ENCODE measurements at regions not wholly inside any gene's neighbourhood (a gene's known extent, or its start where the extent isn't known, plus 50 kb on each side); places are given as distances from the start of the nearest gene placed in this dataset.

DNA sequence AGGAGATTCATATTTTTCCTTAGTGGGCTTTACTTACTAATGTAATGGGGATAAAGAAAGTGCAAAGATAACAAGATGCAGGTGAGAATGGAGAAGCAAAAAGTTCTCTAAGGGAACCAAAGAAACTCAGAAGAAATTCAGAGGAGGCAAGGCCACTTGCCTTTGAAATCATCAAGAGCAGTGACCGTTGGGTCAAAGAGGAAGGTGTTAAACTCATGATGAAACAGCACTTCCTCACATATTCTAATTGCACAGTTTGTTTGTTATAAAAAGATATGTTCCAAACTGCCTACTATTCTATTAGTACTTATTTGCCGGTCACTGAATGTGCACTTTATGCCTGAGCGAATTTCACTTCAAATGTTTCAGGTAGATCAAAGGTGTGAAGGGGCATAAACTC lies 975.1 kb downstream of the BCL11A start:
- DNase-seq (ENCODE audit: low read depth, low spot score), result no peak
- in situ Hi-C loops (cut with HindIII; ENCODE audit: low pct_unique_long_range_greater_than_20kb, low sequenced_read_pairs), result no loop called here

DNA sequence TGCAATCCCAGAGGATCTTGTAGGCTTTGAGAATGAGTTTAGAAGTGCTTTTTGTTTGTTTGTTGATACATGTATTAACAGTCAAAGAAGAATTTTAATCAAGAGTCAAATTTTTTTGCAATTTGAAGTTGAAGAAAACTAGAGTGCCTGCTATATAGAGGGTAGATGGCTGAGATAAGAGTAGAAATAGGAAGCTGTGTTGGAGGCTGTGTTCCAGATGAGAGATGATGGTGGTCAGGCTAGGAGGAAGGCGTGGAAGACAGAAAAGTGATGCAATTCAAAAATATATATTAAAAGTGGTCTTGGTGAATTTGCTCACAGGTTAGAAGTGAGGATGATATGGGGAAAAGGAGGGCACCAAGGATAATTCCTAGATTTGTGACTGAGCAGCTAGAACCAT lies 978.3 kb downstream of the BCL11A start:
- no peak for DNase-seq (ENCODE audit: low read depth, low spot score)
- in situ Hi-C loops (cut with HindIII; ENCODE audit: low pct_unique_long_range_greater_than_20kb, low sequenced_read_pairs), result no loop called here

DNA sequence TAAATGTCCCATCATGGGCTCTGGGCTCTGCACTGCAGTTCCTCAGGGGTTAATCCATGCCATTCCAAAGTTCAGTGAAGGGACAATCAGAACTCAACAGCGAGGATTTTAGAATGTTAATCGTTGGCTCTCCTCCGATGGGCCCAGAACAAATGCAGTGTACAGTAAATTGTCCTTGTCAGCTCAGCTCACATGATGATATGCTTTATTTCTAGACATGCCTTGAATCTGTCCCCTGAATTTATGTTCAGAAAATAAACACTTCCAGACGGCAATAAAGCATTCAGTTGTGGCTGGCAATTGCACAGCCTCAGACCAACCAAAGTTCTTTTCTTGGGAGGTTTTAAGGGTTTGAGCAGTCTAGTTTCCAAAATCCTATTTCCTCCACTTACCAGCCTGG lies 981.2 kb downstream of the BCL11A start:
- in situ Hi-C loops (cut with HindIII; ENCODE audit: low pct_unique_long_range_greater_than_20kb, low sequenced_read_pairs), result no loop called here
- DNase-seq (ENCODE audit: low read depth, low spot score), result no peak

DNA sequence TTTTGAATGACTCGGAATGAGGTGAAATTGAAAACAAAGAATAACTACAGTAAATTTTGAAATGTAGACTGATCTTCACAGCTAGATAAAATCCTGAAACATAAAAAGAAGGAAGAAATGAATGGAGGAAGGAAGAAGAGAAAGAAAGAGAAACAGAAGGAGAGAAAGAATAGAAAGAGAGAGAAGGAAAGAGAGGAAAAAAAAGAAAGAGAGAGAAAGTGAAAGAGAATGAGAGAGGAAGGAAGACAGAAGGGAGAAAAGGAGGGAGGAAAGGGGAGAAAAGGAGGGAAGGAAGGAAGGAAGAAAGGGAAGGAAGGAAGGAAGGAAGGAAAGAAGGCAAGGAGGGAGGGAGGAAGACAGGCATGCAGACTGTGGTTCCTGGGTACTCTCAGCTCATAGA lies 982.6 kb downstream of the BCL11A start:
- no peak for DNase-seq (ENCODE audit: low read depth, low spot score)
- in situ Hi-C loops (cut with HindIII; ENCODE audit: low pct_unique_long_range_greater_than_20kb, low sequenced_read_pairs), result no loop called here

DNA sequence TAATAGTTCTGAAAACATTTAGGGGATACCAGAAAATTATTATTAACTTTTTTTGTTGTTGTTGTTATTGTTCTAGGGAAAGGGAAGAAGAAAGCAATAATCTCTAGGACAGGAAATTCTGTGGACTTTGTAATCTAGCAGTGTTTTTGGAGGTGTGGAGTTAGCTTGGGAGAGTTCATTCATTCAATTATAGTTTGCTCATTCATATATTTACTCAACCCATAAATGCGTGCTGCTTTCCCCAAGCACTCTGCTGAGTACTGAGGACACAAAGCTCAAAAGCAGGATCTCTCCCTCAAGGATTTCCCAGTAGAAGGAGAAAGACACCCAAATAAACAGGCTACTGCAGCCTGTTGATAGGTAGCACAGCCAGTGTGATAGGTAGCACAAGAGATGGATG lies 984.3 kb downstream of the BCL11A start:
- in situ Hi-C loops (cut with HindIII; ENCODE audit: low pct_unique_long_range_greater_than_20kb, low sequenced_read_pairs), result no loop called here
- DNase-seq (ENCODE audit: low read depth, low spot score), result no peak

DNA sequence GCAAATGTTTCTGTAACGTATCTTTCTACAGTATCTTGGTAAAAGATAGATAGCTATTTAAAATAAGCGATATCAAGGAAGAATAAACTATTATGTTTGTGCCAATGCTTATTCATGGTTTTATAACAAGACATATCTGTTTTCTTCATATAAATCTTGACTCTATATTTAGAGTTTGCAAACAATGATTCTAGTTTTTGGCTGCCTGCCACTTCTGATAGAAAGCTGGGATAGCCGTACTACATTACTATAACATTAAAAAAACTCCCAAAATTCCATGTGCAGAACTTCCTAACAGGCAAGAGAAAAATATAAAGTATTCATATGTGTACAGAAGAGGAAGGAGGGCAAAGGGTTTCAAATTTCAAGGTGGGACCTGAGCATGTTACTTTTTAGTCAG lies 985.0 kb downstream of the BCL11A start:
- in situ Hi-C loops (cut with HindIII; ENCODE audit: low pct_unique_long_range_greater_than_20kb, low sequenced_read_pairs), result no loop called here
- DNase-seq (ENCODE audit: low read depth, low spot score), result no peak

DNA sequence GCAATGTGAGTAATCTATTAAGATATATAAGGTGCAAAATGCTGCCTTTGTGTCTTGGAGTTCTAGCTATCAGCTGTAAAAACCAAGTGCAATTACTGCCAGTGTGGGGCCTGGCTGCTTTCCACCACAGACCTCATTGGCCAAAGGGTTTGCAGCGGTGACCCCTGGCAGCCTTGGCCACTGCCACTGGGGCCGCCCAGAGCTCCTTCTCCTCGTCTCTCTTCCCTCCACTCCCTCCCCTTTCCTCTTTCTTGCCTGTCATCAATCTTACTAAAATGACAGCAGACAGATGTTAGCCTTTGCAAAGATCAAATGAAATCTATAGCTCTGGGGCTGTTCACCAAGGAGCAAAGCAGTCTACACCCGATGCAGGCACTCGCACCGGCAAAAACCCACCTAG lies 986.3 kb downstream of the BCL11A start:
- in situ Hi-C loops (cut with HindIII; ENCODE audit: low pct_unique_long_range_greater_than_20kb, low sequenced_read_pairs), result no loop called here
- DNase-seq (ENCODE audit: low read depth, low spot score), result no peak

DNA sequence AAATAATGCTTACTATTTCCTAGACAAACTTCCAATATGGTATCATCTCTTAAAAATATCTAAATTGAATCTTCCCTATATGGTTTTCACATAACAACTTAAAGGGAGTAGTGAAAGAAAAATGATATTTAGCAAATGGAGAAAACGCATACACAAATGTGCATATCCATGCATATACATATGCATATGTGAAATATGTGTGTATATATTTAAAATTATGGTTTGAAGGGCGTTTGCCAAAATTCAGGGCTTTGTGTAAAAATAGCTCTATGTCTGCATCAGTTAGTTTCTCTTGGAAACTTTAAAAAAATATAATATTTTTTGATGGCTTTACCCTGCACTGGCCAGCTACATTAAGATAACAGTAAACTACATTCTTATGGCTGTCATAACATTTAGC lies 986.7 kb downstream of the BCL11A start:
- in situ Hi-C loops (cut with HindIII; ENCODE audit: low pct_unique_long_range_greater_than_20kb, low sequenced_read_pairs), result no loop called here
- DNase-seq (ENCODE audit: low read depth, low spot score), result no peak

DNA sequence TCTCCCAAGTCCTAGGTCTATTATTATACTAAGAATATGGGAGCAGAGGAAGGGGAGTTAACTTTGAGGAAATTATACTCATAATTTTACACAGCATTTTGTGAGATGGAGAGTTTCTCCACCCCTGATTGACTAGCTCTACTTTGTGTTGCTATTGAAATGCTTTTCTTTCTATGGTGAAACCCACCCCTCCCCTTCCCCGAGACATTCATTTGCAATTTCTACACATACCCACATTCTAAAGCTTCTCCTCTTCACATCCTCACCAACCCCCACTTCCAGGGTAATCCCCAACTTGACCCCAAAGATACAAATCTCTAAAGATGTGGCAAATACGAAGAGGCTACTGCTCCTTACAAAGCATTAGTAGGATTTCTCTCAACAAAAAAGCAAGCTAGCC lies 992.2 kb downstream of the BCL11A start:
- in situ Hi-C loops (cut with HindIII; ENCODE audit: low pct_unique_long_range_greater_than_20kb, low sequenced_read_pairs), result no loop called here
- DNase-seq (ENCODE audit: low read depth, low spot score), result no peak

DNA sequence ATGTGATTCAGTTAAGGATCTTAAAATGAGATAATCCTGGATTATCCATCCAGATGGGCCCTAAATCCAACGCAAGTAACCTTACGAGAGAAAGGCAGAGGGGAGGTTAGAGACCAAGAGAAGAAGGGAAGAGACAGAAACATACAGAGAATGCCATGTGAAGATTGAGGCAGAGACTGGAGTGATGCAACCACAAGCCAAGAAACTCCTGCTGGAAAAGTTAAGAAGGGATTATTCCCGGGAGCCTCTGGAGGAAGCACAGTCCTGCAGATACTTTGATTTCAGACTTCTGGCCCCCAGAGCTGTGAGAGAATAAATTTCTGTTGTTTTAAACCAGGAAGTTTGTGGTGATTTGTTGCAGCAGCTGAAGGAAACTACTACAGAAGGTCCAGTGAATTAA lies 992.7 kb downstream of the BCL11A start:
- in situ Hi-C loops (cut with HindIII; ENCODE audit: low pct_unique_long_range_greater_than_20kb, low sequenced_read_pairs), result no loop called here
- no peak for DNase-seq (ENCODE audit: low read depth, low spot score)

DNA sequence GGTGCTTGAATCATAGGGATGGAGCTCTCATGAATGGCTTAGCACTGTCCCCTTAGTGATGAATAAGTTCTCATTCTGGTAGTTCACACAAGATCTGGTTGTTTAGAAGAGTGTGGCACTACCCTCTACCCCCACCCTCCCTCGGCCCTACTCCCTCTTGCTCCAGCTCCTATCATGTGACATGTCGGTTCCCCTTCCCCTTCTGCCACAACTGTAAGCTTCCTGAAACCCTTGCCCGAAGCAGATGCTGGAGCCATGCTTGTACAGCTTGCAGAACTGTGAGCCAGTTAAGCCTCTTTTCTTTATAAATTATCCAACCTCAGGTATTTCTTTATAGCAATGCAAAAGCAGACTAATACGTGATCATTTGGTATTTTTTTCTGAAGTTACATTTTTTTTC lies 1012.6 kb downstream of the BCL11A start:
- DNase-seq (ENCODE audit: low read depth, low spot score), result no peak
- in situ Hi-C loops (cut with HindIII; ENCODE audit: low pct_unique_long_range_greater_than_20kb, low sequenced_read_pairs), result no loop called here

DNA sequence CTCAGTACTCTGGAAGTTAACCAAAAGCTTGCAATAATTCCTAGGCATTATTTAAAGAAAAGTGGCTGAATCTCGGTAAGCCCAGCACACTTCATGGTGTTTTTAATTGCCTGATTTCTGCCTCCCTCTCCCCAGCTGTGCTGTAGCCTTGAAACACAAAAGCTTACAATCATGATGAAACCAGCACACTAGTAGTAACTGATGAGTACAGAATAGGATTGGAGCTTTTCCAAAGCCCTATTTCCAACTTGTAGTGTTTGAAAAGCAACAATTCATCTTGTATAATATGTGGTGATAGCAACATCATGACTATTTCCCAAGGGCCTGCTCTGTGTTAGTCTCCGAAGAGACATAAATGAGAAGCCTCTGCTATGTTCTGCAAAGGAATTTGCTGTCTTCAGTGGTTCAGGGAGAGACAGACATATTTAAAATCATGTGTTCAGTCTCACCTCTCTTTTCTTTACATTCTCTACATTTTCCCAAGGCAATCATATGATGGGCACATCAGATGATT lies 1015.0 kb downstream of the BCL11A start:
- in situ Hi-C loops (cut with HindIII; ENCODE audit: low pct_unique_long_range_greater_than_20kb, low sequenced_read_pairs), result no loop called here
- DNase-seq (ENCODE audit: low read depth, low spot score), result no peak

DNA sequence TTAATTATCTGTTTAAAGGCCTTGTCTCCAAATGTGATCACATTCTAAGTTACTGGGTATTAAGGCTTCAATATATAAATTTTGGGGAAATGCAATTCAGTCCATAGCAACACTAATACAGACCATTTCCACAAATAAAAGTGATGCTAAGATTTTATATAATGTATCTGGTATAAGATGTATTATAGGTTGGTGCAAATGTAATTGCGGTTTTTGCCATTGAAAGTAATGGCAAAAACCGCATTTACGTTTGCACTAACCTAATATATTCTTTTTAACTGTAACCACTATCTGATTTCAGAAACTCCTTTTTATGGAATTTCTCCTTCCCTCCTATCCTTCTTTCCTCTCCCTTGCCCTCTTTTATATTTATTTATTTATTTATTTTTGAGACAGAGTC lies 1020.6 kb downstream of the BCL11A start:
- in situ Hi-C loops (cut with HindIII; ENCODE audit: low pct_unique_long_range_greater_than_20kb, low sequenced_read_pairs), result no loop called here
- DNase-seq (ENCODE audit: low read depth, low spot score), result no peak

DNA sequence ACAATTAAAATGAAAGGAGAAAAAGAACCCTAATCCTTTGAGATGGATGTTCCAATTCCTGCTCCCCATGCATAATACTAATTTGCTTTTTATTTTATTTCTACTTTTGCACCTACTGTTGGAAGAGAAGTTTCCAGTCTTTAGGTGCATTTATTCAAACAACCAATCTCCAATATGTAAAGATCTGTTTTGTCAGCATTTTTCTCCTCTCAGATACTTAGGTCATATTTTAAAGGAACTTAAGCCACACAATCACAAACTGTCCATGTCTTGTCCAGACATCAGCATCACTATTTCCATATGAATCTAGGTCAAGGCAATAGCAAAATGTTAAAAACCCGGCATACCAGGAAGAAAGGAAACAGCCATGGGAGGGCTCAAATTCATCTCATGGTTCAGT lies 1023.2 kb downstream of the BCL11A start:
- in situ Hi-C loops (cut with HindIII; ENCODE audit: low pct_unique_long_range_greater_than_20kb, low sequenced_read_pairs), result no loop called here
- no peak for DNase-seq (ENCODE audit: low read depth, low spot score)

DNA sequence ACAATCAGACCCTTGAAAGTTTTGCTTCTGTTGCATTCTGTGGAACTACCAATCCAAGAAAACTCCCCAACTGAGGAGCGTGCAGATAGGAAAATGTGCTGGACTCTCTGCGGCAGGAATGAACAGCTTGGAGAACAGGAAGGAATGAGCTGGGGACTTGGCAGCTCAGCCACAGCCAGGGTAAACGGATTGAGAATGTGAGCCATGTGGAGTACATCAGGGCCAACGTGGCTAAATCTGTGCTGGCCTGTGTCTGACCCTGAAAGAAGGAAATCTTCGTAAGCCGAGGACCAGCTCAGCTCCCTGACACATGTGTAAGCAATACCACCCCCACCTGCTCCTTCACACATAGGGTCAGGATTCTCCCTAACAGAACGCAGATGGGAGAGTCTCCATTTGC lies 1023.7 kb downstream of the BCL11A start:
- in situ Hi-C loops (cut with HindIII; ENCODE audit: low pct_unique_long_range_greater_than_20kb, low sequenced_read_pairs), result no loop called here
- no peak for DNase-seq (ENCODE audit: low read depth, low spot score)

DNA sequence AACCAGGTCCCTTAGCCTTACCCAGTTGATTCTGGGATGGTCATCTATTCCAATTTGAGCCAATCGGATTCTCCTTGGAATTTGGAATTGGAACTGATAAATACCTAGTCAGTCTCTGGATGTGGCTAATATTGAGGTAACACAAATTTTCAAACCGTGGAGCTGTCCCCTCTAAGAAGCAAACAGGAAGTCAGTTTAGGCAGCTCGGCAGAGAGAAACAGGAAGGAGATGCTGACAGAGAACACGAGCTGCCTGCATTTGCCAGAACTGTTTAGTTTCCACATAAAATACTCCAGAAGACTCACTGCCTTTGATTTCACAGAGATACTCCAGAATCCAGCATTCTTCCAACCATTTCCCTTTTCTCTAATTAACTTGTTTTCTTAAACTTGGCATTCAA lies 1024.9 kb downstream of the BCL11A start:
- DNase-seq (ENCODE audit: low read depth, low spot score), result no peak
- in situ Hi-C loops (cut with HindIII; ENCODE audit: low pct_unique_long_range_greater_than_20kb, low sequenced_read_pairs), result no loop called here

DNA sequence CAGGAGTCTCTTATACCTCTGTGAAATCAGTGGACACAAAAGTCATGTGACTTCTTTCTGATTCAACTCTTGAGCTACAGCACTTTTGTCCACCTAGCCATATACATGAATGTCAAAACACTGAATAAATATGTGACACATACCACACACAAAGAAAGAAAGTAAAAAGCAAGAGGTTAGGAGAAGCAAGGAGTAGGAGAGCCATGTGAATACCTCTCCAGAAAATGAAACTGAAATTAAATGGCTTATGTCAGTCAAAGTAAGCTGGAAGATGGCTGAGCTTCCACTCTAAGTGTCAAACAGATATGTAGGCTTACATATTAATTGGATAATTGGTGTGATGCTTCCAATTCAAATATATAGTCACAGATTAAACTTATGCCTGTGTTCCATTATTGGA lies 1050.5 kb downstream of the BCL11A start:
- no peak for DNase-seq (ENCODE audit: low read depth, low spot score)
- in situ Hi-C loops (cut with HindIII; ENCODE audit: low pct_unique_long_range_greater_than_20kb, low sequenced_read_pairs), result no loop called here

DNA sequence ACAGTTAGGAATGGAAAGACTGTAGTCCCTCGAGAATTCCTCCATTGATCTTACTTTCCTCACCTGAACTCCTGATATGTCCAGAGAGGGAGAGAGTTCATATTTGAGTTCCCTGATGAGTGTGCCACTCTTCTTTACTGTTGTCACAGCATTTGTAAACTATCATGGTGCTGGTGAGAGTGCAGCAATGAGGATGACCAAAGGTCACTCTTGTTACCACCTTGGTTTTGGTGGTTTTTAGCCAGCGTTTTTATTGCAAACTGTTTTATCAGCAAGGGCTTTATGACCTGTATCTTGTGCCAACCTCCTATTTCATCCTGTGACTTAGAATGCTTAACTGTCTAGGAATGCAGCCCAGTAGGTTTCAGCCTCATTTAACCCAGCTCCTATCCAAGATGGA lies 1062.5 kb downstream of the BCL11A start:
- DNase-seq (ENCODE audit: low read depth, low spot score), result no peak
- in situ Hi-C loops (cut with HindIII; ENCODE audit: low pct_unique_long_range_greater_than_20kb, low sequenced_read_pairs), result no loop called here

DNA sequence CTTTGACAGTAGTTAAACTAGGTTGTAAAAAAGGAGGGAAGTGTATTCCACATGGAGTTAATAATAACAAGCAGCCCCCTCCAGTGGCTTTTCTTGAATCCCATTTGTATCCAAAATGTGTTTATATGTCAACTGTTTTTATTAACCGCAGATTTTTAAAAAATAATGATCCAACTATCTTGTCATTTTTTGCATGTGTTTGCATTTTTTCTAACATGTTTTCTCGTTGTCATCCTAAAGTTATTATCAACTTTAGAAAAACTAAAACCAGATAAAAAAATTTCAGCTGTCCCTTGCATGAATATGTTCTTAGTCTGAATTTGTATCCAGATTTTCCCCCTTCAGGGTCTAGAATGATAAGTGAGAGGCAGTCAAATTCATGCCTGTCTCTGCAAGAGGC lies 1063.3 kb downstream of the BCL11A start:
- in situ Hi-C loops (cut with HindIII; ENCODE audit: low pct_unique_long_range_greater_than_20kb, low sequenced_read_pairs), result no loop called here
- DNase-seq (ENCODE audit: low read depth, low spot score), result no peak

DNA sequence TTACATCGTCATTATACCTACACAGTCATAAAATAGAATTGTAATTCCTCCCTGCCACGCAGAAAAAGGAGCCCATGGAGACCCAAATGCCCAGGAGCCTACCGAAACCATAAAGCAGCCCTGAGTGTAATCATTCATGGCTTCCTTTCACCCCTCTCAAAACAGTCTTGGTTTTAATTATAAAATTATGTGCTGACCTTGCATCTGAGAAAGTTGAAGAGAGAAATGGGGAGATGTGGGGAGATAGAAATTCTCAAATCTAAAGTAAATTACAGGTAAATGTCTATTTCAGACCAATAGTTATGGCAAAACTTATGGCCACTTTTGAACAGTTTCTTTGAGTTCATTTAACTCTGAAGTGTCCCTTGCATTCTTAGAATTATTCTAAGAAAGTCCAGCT lies 1068.8 kb downstream of the BCL11A start:
- in situ Hi-C loops (cut with HindIII; ENCODE audit: low pct_unique_long_range_greater_than_20kb, low sequenced_read_pairs), result no loop called here

More for the DNA sequence above, 1068.8 kb downstream of the BCL11A start:
- no peak for DNase-seq (ENCODE audit: low read depth, low spot score)
